NCI-H128 (cell line): ENCODE measurements at regions not wholly inside any gene's neighbourhood (a gene's known extent, or its start where the extent isn't known, plus 50 kb on each side); places are given as distances from the start of the nearest gene placed in this dataset.

Experiments
- DNase-seq: peaks from one replicate; lab custom pipeline; 2025; ENCODE audit not compliant: unreplicated experiment; lab: John Stamatoyannopoulos, UW

DNA sequence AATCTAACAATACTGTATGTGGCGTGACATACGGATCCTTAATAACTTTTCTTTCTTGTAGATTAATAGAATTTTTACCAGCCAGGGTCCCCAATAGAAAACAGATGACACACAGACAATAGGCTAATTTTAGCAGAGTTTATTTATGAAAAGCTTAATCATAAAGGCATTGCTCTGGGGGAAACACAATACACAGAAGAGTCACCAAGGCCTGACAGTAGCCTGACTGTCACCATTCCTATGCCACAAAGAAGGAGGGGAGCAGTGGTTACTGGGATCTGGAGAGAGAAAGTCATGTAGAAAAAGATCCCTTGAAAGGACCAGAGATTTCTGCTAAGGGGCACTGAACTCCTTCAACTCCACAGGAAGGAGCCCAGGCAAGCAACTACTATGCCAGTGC, 139.5 kb downstream of the METTL4 start:
- DNase-seq, result no peak

DNA sequence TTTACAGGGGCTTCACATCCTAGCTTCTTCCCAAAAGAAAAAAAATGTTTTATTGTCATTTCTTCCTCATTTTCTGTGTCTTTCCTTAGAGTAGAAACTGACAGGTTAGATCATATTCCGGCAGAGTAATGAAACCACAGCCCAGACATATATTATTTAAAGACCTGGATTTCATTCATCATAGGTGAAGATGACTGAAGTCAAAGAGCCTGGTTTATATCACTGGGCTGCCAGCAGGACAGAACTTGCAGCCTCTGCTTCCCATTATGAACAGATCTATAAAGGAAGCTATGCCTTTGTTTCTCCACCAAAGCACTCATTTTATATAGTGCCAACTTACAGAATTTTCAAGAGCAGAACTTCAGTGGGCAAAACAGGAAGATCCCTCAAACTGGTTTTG, 137.9 kb downstream of the METTL4 start:
- no peak for DNase-seq

GRCh38 chr18:2441544-2441943, 129.8 kb downstream of the METTL4 start:
- DNase-seq, result no peak

- DNase-seq, result no peak
Observed at GRCh38 chr18:2442006-2442405, 129.3 kb downstream of the METTL4 start.

DNA sequence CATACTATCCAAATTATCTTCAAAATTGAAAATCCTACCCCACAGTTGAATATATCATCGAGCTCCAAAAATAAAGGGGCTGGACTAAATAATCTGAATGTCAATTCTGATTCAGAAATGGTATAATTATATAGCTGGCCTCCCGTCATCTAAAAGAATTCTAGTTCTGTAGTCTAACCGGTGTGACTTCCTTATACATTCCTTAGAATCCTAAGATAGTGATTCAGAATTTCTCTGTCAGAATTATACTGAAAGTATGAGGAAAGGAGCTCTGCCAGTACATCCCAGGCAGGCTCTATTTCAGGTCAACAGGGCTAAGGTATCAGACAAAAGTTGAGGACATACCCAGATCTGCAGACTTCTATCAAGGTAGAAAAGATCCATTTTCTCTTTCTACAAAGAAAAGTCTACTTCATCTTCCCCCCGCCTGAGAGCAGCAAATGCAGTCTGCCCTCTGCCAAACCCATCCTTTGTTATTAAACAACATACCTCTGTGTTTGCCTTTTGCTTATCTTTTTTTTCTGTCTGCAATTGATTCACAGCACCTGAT, 128.5 kb downstream of the METTL4 start:
- DNase-seq, result no peak

- no peak for DNase-seq
Observed at GRCh38 chr18:2444201-2444875, 127.0 kb downstream of the METTL4 start.

- DNase-seq, result no peak
Observed at GRCh38 chr18:2448565-2449151, 122.6 kb downstream of the METTL4 start.

- no peak for DNase-seq
Observed at GRCh38 chr18:2451556-2451955, 119.7 kb downstream of the METTL4 start.

DNA sequence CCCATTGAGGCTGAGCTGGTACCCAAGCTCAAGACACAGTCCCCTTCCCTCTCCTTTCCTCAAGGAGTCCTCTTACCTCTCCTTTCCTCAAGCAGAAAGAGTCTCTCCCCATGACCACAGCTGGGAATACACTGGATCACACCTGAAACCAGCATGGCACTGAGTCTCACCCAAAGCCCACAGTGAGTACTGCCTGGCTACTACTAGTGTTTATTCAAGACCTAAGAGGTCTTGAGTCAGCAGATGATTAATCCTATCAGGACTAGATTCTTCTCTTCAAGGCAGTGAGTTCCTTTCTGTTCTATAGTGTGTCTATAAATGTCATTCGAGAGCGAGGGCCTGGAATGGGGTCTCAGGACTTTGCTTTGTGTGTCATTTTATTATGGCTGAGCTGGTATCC, 111.4 kb downstream of the METTL4 start:
- DNase-seq, result no peak

GRCh38 chr18:2466978-2467377, 104.3 kb downstream of the METTL4 start:
- no peak for DNase-seq

DNA sequence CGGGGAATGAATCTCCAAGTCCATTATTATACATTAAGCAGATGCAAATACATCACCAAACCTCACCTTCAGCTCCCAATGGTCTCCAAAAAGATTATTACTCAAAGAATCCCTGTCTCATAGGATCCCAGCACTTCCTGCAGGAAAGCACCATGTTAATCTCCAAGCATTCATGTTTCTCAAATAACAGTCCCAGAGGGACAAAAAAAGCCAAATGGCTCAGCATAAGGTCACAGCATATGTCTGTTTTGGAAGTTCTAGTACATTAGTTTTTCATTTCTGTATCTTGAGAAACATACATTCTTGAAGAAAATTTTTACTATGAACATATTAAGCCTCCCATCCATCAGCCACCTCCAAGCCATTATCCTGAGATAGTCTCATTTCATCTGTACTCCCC, 103.3 kb downstream of the METTL4 start:
- no peak for DNase-seq

DNA sequence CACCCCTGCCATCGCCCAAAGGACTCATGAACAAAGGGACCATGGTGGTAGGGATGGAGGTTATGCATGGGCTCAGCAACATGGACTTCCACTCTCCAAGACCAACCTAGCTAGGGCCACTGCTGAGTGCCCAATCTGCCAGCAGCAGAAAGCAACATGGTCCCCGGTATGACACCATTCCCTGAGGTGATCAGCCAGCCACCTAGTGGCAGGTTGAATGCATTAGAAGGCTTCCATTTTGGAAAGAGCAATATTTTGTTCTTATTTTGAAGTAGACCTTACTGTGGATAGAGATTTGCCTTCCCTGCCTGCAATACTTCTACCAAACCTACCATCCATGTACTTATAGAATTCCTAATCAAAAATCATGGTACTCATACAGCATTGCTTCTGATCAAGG, 99.8 kb downstream of the METTL4 start:
- no peak for DNase-seq

- DNase-seq, result no peak
Observed at GRCh38 chr18:2478662-2479061, 92.6 kb downstream of the METTL4 start.

GRCh38 chr18:2480536-2480935, 90.8 kb downstream of the METTL4 start:
- DNase-seq, result no peak

DNA sequence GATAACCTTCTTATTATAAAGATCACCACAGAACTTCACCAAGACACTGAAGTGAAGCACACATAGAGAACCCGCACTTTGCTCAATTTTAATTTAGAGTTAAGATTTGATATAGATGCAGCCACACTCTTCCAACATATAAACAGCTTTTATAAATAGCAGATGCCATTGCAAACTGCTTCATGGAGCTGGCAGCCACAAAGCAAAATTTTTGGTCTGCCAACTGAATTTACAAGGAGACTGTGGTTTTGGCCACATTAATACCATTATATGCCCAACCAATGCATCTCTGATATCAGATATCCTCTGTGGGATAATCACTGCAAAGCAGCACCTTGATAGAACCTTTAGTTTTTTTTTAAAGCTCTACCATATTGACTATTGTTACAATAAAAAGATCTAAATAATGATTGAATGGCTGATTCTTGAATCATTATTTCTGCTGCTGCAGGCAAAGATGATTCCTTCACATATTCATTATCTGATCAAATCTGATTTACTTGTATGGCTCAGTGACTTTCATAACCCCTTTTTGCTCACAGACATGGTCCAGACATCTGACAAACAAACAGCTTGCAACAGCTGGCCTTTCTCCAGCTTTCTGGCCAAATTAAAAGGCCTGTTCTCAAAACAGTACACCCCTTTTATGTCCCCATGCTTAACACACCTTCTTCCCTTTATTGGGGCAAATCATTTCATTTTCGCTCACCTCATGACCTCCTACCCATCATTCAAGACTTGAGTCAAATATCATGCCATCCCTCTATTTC, 88.4 kb downstream of the METTL4 start:
- no peak for DNase-seq

DNA sequence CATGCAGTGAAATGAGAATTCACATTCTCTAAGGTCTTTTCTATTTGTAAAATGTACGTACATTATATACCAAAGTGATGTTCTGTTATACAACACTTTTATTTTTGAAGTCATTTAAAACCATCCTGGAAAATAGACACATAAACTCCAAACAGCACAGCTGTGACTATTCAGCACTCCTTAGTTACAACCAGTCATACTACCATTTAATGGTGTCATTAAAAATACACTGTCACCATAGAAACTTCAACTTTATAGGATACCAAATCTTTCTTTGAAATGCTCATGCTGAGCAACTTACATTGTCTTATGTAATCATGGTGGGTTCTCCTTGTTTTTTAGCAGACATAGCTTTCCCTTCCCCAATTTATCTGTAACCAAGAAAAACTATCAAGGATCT, 85.3 kb downstream of the METTL4 start:
- DNase-seq, result no peak

DNA sequence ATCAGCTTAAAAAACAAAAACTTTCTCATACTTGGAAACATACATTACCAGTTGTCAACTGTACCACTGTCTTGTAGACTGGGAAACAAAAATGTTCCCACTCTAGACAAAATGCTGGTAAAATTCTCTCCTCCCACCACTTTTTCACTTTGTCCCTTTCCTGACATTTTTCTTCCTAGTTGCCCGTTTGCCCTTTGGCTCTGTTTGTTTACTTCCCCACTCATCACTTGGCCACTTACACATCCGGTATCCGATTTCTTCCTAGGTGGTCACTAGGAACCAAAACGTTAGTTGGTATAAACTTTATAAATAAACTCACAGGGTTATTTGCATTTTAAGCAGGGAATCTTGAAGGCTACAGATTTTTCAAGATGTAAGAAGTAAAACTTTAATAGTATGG, 84.9 kb downstream of the METTL4 start:
- DNase-seq, result no peak
